Epithelial cell of prostate (primary cell): ENCODE measurements at regions not wholly inside any gene's neighbourhood (a gene's known extent, or its start where the extent isn't known, plus 50 kb on each side); places are given as distances from the start of the nearest gene placed in this dataset.

Experiments used
- DNase-seq: peaks from one replicate; pipeline ENCODE4 v3.0.0-alpha.2; 2011; ENCODE audit warnings: low read depth, low spot score
- H3K27ac ChIP-seq: fragments of 450-650 bp; 2 replicates; pipeline ENCODE4 v1.5.1; 2017; ENCODE audit warnings: mild to moderate bottlenecking

DNA sequence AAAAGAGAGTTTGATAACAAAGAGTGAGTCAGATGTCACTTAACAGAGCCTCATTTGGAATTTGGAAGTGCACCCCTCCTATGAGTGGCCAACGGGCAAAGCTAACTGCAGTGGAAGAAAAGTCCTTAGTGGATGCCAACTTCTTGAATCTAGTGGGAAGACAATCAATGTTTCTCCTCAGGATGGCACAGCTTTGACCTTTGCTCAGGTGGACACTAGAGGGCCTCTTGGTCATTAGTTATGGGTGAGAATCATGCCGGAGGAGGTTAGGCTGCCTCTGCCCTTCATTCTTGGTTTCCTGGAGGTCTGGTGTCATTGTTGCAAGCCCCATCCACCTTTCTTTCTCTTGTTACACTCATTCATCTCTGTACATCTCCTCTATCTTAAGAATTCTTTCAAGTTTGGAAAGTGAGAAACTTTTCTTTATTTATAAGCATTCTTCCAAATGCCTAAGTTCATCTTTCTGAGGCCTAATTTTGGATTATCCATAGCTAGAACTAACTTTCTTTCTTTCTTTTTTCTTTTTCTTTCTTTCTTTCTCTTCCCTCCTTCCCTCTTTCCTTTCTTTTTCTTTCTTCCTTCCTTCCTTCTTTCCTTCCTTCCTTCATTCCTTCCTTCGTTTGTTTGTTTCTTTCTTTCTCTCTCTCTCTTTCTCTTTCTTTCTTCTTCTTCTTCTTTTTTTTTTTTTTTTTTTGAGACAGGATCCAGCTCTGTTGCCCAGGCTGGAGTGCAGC lies 327.2 kb upstream of the TSHZ3 start:
- no peak for DNase-seq
- H3K27ac ChIP-seq, result no peak overlapping the region

DNA sequence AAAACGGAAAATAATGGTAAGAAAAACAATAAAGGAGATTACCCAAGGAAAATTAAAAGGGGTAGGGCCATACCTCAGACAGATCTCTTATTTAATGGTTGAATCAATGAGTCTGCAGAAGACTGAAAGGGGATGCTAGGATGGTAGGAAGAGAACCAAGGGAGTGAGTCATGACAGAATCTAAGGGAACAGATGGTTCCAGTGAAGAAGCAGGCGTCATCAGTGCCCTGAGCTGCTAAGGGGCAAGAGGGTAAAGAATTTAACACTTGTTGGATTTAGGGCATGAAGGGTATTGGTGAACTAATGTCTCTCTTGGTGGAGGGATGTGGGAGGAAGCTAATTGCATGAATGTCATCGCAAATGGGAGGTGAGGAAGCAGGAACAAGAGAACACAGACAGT lies 329.2 kb upstream of the TSHZ3 start:
- no peak for DNase-seq
- H3K27ac ChIP-seq, result no peak overlapping the region

GRCh38 chr19:31681121-31681520 lies 331.9 kb upstream of the TSHZ3 start:
- DNase-seq, result no peak
- no peak overlapping the region for H3K27ac ChIP-seq

DNA sequence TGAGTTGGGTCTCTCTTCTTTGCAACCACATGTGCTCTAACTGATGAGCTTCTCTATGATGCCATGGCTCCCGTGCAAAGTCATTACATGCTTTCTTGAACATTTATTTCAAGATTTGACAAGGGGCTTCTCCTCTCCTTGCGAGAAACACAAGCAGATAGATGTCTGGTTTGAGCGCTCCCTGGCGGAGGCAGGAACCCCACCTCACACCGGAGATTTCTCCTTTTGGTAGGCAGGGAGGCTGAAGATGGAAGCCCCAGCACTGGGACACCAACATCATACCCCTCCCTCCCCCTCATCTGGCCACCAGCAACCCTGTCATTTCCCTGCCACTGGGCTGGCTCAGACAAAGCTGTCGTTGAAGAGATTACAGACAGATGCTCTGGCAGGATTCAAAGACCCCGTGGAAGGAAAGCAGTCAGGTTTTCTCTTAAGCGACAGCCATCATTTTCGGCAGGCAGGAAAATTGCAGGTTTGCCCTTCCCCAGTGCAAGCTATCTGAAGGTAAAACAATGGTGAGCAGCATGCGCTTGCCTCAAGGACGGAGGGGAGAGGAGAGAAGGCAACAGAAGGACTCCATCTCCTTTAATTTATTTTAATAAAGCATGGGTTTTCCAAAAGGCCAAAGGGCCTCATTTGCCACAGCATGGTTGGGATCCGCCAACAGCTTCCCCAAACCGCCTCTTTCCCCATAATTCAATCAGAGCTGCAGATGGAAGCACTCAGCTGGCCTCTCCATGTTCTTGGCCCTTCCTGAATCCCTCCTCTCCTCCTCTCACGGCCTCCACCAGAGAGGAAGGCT lies 344.1 kb upstream of the TSHZ3 start:
- no peak overlapping the region for H3K27ac ChIP-seq
- DNase-seq, result no peak

- DNase-seq, result no peak
- no peak overlapping the region for H3K27ac ChIP-seq
These were observed 344.7 kb upstream of the TSHZ3 start for GRCh38 chr19:31693933-31694269.

DNA sequence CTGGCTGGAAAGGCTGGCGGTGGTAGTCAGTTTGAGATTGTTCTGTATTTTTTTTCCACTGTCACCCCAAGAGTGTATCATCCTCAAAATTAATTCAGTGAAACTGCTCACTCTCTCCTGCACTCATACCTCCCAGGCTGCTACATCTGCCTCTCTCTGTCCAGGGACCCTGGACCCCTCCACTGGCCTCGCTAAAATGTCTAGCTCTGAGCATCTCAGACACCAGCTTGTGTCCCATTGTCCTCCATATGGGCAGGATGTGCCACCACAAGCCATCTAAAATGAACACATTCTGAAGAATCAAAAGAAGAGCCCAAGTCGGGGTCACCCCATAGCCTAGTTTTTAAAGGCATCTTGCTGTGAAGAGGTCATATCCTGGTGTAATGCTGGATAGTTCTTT lies 345.5 kb upstream of the TSHZ3 start:
- H3K27ac ChIP-seq, result no peak overlapping the region
- no peak for DNase-seq

- DNase-seq, result no peak
- no peak overlapping the region for H3K27ac ChIP-seq
These were observed 350.2 kb upstream of the TSHZ3 start for GRCh38 chr19:31699421-31699820.

DNA sequence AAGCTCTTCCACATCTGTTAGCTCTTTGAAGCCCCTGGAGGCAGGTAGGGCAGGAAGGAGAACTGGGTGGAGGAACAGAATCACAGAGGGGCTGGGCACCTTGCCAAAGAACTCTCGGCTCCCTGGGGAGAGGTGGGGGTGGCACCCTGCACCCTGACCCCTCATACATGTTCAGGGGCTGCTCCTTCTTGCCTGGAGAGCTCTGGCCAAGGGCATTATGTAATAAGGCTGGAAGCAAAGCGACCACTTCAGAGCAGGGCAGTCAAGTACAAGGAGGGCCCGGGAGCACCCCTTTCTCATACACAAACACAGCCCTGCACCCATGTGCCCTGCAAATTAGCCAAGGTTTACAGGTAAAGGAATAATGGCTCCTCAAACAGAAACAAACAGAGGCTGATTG lies 351.9 kb upstream of the TSHZ3 start:
- DNase-seq, result no peak
- H3K27ac ChIP-seq, result no peak overlapping the region

DNA sequence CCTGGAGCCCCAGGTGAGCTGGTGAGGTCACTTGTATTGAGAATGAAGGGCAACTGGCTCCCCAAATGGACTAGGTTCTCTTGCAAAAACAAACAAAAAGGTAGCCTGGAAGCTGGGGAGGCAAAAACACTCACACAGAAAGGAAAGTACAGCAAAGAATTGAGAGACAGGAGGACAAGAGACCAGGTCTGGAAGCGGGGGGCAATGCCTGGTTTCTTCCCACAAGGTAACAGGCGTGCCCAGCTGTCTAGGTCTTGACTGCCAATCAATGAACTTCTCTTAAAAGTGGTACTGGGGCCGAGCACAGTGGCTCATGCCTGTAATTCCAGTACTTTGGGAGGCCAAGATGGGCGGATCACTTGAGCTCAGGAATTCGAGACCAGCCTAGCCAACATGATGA lies 356.4 kb upstream of the TSHZ3 start:
- no peak for DNase-seq
- no peak overlapping the region for H3K27ac ChIP-seq

DNA sequence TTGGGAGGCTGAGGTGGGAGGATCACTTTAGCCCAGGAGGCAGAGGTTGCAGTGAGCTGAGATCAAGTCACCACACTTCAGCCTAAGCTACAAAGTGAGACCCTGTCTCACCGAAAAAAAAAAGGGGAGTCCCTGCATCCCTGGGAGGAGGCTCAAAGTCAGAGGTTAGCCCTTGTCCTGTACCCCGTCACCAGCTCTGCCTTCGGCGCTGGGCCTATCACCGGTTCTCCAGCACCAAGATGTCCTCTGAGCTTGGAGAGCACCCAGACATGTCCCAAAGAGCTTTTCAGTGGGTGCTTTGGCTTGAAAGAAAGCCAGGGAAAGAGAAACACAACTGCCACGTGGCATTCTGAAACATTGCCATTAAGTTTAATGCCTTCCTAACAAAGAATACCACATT lies 356.9 kb upstream of the TSHZ3 start:
- no peak for DNase-seq

DNA sequence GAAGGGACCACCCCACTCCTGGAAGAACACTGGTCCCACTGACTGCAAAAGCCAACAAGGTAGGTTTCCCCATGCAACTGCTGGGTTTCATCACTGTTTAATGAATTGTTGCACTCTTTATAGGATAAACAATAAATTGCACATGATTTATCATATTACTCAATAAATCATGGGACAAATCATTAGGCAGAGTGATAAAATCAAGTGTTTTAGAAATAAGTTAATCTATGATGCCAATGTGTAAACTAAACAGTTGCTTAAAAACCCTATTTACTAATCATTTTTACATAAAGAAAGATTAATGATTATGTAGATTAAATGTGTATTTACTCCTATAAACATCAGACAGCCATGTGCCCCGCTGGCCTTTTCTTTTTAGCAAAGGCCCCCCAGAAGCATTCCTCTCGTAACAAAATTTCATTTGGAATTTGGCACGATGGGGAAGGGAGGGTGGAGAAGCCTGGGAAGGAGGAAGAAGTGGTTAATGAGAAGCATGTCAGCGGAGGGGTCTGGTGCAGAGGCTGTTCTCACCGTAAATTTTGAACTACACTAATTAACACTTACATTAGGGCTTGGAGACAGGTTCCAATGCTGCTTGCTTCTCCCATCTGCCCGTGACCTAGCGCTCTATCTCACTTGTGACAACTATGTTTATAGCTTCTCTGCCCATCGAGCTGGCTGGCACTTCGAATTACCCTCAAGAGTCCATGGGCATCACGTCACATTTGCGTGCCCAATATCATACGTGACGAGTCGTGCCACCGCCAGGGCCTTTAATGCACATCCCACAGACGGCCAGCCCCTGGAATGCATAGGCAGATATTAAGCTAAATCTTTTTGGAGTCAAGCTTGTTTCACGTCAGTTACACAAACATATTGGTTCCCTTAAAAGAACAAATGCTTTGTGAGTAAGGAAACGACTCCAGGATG lies 357.7 kb upstream of the TSHZ3 start:
- no peak overlapping the region for H3K27ac ChIP-seq
- DNase-seq, result no peak

More for the DNA sequence above, 356.9 kb upstream of the TSHZ3 start:
- no peak overlapping the region for H3K27ac ChIP-seq

DNA sequence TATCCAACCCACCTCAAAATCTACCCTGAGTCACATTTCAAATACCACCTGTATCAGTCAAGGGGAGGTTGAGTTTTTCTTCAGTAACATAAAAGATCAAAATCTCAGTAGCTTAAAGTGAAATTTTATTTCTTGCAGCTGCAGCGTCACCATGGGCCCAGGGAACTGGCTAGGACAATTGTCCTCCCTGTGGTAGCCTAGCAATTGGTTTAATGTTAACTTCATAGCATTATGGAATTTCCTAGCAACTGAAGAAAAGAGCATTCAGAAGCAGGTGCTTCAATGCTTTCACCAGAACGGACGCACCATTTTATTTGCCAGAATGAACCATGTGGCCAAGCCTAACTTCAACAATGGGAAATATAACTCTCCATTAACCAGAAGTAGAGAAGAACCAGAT lies 359.3 kb upstream of the TSHZ3 start:
- no peak for DNase-seq
- H3K27ac ChIP-seq, result no peak overlapping the region

DNA sequence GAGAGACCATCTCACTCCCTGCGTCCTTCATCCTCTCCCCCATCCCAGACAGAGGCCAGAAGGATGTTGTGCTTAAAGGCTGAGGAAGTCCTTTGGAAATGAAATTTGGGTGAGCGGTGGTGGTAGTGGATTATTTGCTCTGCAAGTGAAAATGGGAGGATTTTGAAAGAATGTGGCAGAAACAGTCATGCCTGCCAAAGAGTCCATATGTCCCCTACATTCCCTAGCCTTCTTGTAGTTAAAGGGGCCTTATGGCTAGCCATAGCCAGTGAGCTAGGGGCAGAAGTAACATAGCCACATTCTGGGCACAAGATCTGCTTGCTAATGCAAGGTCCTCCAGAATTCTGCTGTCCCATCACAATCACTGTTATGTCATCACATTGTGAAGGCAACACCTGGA lies 360.2 kb upstream of the TSHZ3 start:
- no peak for DNase-seq
- H3K27ac ChIP-seq, result no peak overlapping the region

- H3K27ac ChIP-seq, result no peak overlapping the region
- no peak for DNase-seq
These were observed 366.2 kb upstream of the TSHZ3 start for GRCh38 chr19:31715249-31715945.

DNA sequence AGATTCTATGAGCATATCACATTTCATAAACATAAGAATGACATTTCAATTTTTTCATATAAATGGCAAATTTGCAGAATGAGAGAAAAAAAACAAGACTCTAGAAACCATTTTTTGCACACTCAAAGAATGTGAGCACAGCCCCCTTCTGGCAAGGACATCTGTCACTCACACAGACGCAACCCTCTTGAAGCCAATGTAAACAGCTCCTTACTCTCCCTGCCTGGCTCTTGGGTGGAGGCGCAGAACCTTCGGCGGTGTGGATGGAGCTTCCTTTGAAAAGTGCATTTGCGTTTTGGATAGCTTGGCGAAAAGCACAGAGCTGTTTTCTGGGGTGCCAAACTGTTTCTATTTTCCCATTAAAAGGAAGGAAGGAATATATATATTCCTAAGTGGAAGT lies 367.6 kb upstream of the TSHZ3 start:
- H3K27ac ChIP-seq, result no peak overlapping the region
- no peak for DNase-seq

- no peak overlapping the region for H3K27ac ChIP-seq
- DNase-seq, result no peak
These were observed 368.2 kb upstream of the TSHZ3 start for GRCh38 chr19:31717269-31717923.

DNA sequence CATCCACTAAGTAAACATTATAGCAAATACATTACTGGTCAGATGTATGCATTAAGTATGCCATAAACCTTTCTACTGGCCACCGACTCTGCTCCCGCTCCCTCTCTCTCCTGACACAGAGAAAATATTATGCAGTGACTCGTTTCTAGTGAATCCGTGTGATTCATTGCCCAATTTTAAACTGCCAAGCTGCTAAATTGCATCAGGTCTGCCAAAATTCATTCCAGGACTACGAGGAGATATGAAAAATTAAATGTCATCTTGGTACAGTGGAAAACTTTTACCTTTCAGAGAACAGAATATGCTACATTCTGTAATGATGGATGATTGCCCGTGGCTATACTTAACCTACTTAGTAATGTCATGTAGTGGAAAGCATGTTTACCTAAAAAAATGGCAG lies 368.8 kb upstream of the TSHZ3 start:
- H3K27ac ChIP-seq, result no peak overlapping the region
- no peak for DNase-seq

- DNase-seq, result no peak
- no peak overlapping the region for H3K27ac ChIP-seq
These were observed 369.7 kb upstream of the TSHZ3 start for GRCh38 chr19:31718898-31719297.

DNA sequence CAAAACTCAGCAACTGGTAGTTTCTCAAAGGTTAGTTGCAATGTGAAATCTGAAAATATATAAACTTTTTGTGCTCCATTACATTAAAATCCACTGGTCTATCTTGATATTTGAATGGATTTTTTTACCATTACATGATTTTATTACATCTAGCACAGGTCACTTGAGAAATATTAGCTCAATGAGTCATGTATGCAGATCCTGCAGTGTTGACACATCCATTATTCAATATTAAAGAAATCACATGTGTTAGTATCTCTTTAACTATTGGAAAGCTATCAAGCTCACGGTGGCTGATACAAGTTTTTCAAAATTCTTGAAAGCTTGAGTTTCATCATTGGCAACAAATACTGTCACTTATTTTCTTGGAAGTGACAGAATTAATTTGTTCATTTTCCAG lies 373.9 kb upstream of the TSHZ3 start:
- DNase-seq, result no peak

GRCh38 chr19:31725051-31725450 lies 375.8 kb upstream of the TSHZ3 start:
- DNase-seq, result no peak
- no peak overlapping the region for H3K27ac ChIP-seq

More for the DNA sequence above, 373.9 kb upstream of the TSHZ3 start:
- H3K27ac ChIP-seq, result no peak overlapping the region
